ENCODE measurements at regions not wholly inside any gene's neighbourhood (a gene's known extent, or its start where the extent isn't known, plus 50 kb on each side); places are given as distances from the start of the nearest gene placed in this dataset.

DNA sequence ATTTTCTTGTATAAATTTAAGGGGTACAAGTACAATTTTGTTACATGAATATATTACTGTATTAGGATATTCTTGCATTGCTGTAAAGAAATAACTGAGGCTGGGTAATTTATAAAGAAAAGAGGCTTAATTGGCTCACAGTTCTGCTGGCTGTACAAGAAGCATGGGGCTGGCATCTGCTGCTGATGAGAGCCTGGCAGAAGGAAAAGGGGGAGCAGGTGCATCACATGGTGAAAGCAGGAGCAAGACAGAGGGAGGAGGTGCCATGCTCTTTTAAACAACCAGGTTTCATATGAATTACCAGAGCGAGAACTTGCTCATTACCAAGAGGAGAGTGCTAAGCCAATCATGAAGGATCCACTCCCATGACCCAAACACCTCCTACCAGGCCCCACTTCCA, 399.5 kb upstream of the RAB6C start:
- DNase-seq (ENCODE audit: low read depth): no peak
- TF ChIP-seq, protein P1, sequence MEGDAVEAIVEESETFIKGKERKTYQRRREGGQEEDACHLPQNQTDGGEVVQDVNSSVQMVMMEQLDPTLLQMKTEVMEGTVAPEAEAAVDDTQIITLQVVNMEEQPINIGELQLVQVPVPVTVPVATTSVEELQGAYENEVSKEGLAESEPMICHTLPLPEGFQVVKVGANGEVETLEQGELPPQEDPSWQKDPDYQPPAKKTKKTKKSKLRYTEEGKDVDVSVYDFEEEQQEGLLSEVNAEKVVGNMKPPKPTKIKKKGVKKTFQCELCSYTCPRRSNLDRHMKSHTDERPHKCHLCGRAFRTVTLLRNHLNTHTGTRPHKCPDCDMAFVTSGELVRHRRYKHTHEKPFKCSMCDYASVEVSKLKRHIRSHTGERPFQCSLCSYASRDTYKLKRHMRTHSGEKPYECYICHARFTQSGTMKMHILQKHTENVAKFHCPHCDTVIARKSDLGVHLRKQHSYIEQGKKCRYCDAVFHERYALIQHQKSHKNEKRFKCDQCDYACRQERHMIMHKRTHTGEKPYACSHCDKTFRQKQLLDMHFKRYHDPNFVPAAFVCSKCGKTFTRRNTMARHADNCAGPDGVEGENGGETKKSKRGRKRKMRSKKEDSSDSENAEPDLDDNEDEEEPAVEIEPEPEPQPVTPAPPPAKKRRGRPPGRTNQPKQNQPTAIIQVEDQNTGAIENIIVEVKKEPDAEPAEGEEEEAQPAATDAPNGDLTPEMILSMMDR (conservative IDR thresholded peaks at IDR 0.05; ENCODE audit: low read depth, low read length): no peak
- no peak overlapping the region for H3K4me3 ChIP-seq (ENCODE audit: low read depth, low read length)

DNA sequence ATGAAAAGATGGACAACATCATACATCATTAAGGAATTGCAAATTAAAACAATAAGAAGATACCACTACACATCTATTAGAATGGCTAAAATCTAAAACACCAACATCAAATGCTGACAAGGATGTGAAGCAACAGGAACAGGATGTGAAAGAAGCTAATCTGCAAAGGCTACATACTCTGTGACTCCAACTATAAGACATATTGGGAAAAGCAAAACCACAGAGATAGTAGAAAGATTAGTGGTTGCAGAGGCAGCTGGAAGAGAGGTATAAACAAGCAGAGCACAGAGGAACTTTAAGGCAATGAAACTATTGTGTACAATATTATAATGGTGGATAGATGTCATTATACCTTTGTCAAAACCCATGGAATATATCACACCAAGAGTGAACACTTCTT, 393.7 kb upstream of the RAB6C start:
- TF ChIP-seq, protein P1 (conservative IDR thresholded peaks at IDR 0.05; ENCODE audit: low read depth, low read length): no peak
- DNase-seq (ENCODE audit: low read depth): no peak
- H3K4me3 ChIP-seq (ENCODE audit: low read depth, low read length): no peak overlapping the region

DNA sequence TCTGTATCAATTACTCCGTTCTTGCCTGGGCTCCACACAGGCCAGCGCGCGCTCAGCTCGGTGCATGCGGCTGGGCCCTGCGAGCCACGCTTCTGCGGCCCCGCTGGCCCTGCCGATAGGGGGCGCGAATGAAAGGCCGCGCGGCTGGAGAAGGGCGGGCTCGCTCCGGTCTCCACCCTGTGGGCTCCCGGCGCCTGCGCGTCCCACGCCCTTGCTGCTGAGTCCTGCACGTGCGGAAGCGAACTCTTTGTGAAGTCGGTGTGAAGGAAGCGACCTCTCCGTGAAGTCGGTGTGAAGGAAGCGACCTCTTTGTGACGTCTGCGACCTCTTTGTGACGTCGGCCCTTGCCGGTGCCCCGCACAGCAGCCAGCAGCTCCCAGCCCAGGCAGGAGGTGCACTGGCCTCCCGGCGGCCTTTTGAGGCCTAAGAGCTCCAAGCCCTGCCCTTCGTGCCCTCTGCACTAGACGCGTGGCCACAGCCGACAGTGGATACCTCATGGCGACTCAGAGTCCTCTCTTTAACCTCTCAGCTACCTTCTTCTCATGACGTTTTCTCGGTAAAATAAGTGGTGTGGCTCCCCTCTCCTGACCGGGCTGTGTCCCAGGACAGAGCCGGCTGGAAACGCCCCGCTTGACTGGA, 391.9 kb upstream of the RAB6C start:
- TF ChIP-seq, protein P1 (conservative IDR thresholded peaks at IDR 0.05; ENCODE audit: low read depth, low read length): no peak
- no peak overlapping the region for H3K4me3 ChIP-seq (ENCODE audit: low read depth, low read length)
- DNase-seq (ENCODE audit: low read depth): no peak

DNA sequence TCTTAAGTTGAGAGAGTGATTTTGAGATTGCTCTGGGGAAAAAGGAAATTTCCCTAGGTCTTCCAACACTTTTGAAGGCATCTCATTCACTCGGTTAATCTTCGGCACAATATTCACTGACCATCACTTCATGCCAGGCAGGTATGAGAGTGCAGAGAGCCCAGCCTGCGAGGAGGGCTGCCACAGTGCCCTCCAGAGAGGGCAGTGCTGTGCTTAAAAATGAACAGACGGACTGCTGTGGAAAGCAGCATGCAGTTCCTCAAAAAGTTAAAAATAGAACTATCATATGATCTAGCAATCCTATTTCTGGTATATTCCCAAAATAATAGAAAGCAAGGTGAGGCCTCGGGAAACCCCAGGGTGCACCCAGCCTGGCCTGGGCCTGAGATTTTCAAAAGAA, 374.9 kb upstream of the RAB6C start:
- no peak for DNase-seq (ENCODE audit: low read depth)
- H3K4me3 ChIP-seq (ENCODE audit: low read depth, low read length): no peak overlapping the region
- TF ChIP-seq, protein P1 (conservative IDR thresholded peaks at IDR 0.05; ENCODE audit: low read depth, low read length): no peak

DNA sequence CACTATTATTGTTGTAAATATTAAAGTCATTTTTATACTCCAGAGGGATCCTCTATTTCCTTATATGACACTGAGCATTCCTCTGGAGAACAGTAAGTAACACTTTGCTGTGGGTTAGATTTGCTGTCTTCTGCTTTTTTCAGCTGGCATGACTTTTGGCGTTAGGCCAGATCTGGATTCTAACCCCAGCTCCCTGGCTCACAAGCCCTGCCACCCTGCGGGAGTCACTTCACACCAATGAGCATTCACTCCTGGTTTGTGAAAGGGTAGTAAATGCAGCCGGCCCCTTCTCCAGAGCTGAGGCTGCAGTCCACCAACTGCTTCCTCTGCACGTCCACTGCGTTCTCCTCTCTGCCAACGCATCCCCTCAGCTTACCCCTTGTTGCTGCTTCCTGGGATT, 373.8 kb upstream of the RAB6C start:
- DNase-seq (ENCODE audit: low read depth): no peak
- TF ChIP-seq, protein P1 (conservative IDR thresholded peaks at IDR 0.05; ENCODE audit: low read depth, low read length): no peak

DNA sequence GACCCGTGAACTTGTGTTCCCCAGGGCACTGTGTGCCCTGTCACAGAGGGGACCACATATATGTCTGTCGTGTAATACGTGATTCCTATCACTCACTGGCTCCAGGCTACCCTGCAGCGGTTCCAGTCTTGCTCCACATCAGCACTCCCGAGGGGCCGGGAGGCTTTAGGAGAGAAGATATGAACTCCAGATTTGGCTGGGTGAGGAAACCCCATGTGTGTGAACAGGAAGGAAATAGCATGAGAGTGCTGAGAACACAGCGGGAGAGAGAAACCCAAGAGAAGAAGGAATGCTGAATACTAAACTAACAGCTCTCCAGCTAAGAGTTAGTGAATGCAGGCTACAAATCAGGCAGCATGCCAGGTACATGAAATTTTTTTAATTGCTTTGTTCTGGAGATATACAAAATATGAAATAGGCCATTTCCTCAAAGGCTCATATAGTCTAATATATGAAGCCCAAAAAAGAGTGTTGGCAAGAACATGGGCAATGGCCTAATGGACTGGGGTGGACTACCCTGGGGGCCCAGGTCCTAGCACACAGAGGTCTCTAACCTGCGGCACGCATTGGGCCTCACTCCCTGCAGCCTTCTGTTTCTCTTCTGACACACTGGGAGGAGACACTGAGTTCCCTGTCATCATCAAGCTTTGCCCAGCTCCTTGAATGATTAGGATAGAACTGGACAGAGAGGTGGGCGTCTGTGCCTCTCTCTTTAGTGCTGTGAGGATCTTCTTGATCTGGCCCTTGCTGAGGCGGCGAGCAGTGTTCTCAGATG, 372.8 kb upstream of the RAB6C start:
- no peak overlapping the region for H3K4me3 ChIP-seq (ENCODE audit: low read depth, low read length)
- TF ChIP-seq, protein P1 (conservative IDR thresholded peaks at IDR 0.05; ENCODE audit: low read depth, low read length): no peak
- peak; percentile 50 for DNase-seq (ENCODE audit: low read depth)

More for the DNA sequence above, 373.8 kb upstream of the RAB6C start:
- H3K4me3 ChIP-seq (ENCODE audit: low read depth, low read length): no peak overlapping the region

DNA sequence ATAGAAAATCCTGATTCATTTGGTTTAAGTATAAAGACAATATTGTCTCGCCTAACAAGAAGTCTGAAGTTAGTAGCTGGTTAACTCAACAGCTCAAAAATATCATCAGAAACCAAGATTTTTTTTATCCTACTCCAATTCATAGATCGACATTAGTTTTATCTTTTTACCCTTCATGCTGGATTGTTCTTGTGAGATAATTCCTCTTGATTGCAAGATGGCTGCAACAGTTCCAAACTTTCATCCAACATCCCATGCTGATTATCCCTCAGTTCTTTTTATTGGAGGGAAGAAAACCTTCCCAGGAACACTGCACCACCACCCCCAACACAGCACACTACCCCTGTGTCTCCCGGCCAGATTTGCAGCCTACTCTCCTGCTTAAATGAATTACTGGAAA, 370.2 kb upstream of the RAB6C start:
- DNase-seq (ENCODE audit: low read depth): no peak
- H3K4me3 ChIP-seq (ENCODE audit: low read depth, low read length): no peak overlapping the region
- TF ChIP-seq, protein P1 (conservative IDR thresholded peaks at IDR 0.05; ENCODE audit: low read depth, low read length): no peak

Measured in choroid plexus epithelial cell (primary cell).